WTC11 (cell line): ENCODE measurements at regions not wholly inside any gene's neighbourhood (a gene's known extent, or its start where the extent isn't known, plus 50 kb on each side); places are given as distances from the start of the nearest gene placed in this dataset.

Experiments used
- CREB1 ChIP-seq: sonication (generic); formaldehyde crosslinking; IDR thresholded peaks from 2 replicates; pipeline ENCODE4 v1.8.0; 2023; ENCODE audit warnings: mild to moderate bottlenecking, missing genetic modification reagents
- JUN ChIP-seq: sonication (generic); formaldehyde crosslinking; IDR thresholded peaks from 2 replicates; pipeline ENCODE4 v1.8.0; 2023; ENCODE audit warnings: mild to moderate bottlenecking, missing genetic modification reagents
- NFYB ChIP-seq: sonication (generic); formaldehyde crosslinking; conservative IDR thresholded peaks from 2 replicates; pipeline ENCODE4 v1.8.0; 2022; ENCODE audit warnings: low read depth, missing genetic modification reagents
- ZBTB21 ChIP-seq: sonication (generic); formaldehyde crosslinking; IDR thresholded peaks from 2 replicates; pipeline ENCODE4 v1.8.1; 2023; ENCODE audit warnings: mild to moderate bottlenecking, missing genetic modification reagents, borderline replicate concordance
- TF ChIP-seq, protein P1 (sequence below): fragments of 200-600 bp; IDR thresholded peaks from 2 replicates; pipeline ENCODE4 v1.8.0; 2022; ENCODE audit warnings: antibody characterized with exemption
- TF ChIP-seq, protein P2 (sequence below): sonication (generic); formaldehyde crosslinking; IDR thresholded peaks from 2 replicates; pipeline ENCODE4 v1.8.1; 2023; ENCODE audit warnings: mild to moderate bottlenecking, missing genetic modification reagents
- TF ChIP-seq, protein P3 (sequence below): sonication (generic); formaldehyde crosslinking; IDR thresholded peaks from 2 replicates; pipeline ENCODE4 v1.8.0; 2022; ENCODE audit warnings: mild to moderate bottlenecking, missing genetic modification reagents
- TF ChIP-seq, protein P4 (sequence below): sonication (generic); formaldehyde crosslinking; IDR thresholded peaks from 2 replicates; pipeline ENCODE4 v1.8.1; 2022; ENCODE audit warnings: low read depth, missing genetic modification reagents, borderline replicate concordance
- TF ChIP-seq, protein P5 (sequence below): sonication (generic); formaldehyde crosslinking; IDR thresholded peaks from 2 replicates; pipeline ENCODE4 v1.8.0; 2022; ENCODE audit warnings: mild to moderate bottlenecking, missing genetic modification reagents
- TF ChIP-seq, protein P6 (sequence below): sonication (generic); formaldehyde crosslinking; IDR thresholded peaks from 2 replicates; pipeline ENCODE4 v1.8.1; 2023; ENCODE audit warnings: mild to moderate bottlenecking, missing genetic modification reagents, borderline replicate concordance
- TF ChIP-seq, protein P7 (sequence below): sonication (generic); formaldehyde crosslinking; IDR thresholded peaks from 2 replicates; pipeline ENCODE4 v1.8.0; 2022; ENCODE audit warnings: mild to moderate bottlenecking, missing genetic modification reagents
- TF ChIP-seq, protein P8 (sequence below): sonication (generic); formaldehyde crosslinking; IDR thresholded peaks from 2 replicates; pipeline ENCODE4 v1.8.0; 2023; ENCODE audit warnings: missing genetic modification reagents

DNA sequence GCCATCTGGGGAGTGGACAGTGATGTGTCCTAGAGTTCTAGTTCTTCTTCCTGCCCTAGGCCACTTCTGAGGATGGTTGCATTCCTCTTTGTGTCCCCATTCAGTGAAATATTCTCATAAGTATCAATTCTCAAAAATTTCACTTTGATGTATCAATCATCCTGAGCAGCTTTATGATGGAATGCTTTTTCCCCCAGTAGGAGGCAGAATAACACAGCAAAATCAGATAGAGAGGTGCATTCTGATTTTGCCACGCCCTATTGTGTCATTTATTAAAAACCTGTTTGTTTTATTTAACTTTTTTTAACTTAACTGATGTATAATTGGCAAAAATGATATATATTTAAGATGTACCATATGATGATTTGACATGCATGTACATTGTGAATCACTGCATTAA, 656.0 kb upstream of the GRM7 start:
- TF ChIP-seq, protein P1, sequence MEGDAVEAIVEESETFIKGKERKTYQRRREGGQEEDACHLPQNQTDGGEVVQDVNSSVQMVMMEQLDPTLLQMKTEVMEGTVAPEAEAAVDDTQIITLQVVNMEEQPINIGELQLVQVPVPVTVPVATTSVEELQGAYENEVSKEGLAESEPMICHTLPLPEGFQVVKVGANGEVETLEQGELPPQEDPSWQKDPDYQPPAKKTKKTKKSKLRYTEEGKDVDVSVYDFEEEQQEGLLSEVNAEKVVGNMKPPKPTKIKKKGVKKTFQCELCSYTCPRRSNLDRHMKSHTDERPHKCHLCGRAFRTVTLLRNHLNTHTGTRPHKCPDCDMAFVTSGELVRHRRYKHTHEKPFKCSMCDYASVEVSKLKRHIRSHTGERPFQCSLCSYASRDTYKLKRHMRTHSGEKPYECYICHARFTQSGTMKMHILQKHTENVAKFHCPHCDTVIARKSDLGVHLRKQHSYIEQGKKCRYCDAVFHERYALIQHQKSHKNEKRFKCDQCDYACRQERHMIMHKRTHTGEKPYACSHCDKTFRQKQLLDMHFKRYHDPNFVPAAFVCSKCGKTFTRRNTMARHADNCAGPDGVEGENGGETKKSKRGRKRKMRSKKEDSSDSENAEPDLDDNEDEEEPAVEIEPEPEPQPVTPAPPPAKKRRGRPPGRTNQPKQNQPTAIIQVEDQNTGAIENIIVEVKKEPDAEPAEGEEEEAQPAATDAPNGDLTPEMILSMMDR, result no peak
- no peak for TF ChIP-seq CREB1 (CRISPR knock-in tag)
- TF ChIP-seq JUN (CRISPR knock-in tag), result no peak
- TF ChIP-seq, protein P2, sequence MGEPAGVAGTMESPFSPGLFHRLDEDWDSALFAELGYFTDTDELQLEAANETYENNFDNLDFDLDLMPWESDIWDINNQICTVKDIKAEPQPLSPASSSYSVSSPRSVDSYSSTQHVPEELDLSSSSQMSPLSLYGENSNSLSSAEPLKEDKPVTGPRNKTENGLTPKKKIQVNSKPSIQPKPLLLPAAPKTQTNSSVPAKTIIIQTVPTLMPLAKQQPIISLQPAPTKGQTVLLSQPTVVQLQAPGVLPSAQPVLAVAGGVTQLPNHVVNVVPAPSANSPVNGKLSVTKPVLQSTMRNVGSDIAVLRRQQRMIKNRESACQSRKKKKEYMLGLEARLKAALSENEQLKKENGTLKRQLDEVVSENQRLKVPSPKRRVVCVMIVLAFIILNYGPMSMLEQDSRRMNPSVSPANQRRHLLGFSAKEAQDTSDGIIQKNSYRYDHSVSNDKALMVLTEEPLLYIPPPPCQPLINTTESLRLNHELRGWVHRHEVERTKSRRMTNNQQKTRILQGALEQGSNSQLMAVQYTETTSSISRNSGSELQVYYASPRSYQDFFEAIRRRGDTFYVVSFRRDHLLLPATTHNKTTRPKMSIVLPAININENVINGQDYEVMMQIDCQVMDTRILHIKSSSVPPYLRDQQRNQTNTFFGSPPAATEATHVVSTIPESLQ (CRISPR knock-in tag), result no peak
- TF ChIP-seq ZBTB21, result no peak
- TF ChIP-seq, protein P3, sequence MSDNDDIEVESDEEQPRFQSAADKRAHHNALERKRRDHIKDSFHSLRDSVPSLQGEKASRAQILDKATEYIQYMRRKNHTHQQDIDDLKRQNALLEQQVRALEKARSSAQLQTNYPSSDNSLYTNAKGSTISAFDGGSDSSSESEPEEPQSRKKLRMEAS (CRISPR knock-in tag), result no peak
- TF ChIP-seq, protein P4, sequence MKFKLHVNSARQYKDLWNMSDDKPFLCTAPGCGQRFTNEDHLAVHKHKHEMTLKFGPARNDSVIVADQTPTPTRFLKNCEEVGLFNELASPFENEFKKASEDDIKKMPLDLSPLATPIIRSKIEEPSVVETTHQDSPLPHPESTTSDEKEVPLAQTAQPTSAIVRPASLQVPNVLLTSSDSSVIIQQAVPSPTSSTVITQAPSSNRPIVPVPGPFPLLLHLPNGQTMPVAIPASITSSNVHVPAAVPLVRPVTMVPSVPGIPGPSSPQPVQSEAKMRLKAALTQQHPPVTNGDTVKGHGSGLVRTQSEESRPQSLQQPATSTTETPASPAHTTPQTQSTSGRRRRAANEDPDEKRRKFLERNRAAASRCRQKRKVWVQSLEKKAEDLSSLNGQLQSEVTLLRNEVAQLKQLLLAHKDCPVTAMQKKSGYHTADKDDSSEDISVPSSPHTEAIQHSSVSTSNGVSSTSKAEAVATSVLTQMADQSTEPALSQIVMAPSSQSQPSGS (CRISPR knock-in tag), result no peak
- no peak for TF ChIP-seq NFYB (CRISPR knock-in tag)
- TF ChIP-seq, protein P5, sequence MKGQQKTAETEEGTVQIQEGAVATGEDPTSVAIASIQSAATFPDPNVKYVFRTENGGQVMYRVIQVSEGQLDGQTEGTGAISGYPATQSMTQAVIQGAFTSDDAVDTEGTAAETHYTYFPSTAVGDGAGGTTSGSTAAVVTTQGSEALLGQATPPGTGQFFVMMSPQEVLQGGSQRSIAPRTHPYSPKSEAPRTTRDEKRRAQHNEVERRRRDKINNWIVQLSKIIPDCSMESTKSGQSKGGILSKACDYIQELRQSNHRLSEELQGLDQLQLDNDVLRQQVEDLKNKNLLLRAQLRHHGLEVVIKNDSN (CRISPR knock-in tag), result no peak
- TF ChIP-seq, protein P6, sequence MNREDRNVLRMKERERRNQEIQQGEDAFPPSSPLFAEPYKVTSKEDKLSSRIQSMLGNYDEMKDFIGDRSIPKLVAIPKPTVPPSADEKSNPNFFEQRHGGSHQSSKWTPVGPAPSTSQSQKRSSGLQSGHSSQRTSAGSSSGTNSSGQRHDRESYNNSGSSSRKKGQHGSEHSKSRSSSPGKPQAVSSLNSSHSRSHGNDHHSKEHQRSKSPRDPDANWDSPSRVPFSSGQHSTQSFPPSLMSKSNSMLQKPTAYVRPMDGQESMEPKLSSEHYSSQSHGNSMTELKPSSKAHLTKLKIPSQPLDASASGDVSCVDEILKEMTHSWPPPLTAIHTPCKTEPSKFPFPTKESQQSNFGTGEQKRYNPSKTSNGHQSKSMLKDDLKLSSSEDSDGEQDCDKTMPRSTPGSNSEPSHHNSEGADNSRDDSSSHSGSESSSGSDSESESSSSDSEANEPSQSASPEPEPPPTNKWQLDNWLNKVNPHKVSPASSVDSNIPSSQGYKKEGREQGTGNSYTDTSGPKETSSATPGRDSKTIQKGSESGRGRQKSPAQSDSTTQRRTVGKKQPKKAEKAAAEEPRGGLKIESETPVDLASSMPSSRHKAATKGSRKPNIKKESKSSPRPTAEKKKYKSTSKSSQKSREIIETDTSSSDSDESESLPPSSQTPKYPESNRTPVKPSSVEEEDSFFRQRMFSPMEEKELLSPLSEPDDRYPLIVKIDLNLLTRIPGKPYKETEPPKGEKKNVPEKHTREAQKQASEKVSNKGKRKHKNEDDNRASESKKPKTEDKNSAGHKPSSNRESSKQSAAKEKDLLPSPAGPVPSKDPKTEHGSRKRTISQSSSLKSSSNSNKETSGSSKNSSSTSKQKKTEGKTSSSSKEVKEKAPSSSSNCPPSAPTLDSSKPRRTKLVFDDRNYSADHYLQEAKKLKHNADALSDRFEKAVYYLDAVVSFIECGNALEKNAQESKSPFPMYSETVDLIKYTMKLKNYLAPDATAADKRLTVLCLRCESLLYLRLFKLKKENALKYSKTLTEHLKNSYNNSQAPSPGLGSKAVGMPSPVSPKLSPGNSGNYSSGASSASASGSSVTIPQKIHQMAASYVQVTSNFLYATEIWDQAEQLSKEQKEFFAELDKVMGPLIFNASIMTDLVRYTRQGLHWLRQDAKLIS (CRISPR knock-in tag), result no peak
- TF ChIP-seq, protein P7, sequence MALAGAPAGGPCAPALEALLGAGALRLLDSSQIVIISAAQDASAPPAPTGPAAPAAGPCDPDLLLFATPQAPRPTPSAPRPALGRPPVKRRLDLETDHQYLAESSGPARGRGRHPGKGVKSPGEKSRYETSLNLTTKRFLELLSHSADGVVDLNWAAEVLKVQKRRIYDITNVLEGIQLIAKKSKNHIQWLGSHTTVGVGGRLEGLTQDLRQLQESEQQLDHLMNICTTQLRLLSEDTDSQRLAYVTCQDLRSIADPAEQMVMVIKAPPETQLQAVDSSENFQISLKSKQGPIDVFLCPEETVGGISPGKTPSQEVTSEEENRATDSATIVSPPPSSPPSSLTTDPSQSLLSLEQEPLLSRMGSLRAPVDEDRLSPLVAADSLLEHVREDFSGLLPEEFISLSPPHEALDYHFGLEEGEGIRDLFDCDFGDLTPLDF, result no peak
- TF ChIP-seq, protein P8, sequence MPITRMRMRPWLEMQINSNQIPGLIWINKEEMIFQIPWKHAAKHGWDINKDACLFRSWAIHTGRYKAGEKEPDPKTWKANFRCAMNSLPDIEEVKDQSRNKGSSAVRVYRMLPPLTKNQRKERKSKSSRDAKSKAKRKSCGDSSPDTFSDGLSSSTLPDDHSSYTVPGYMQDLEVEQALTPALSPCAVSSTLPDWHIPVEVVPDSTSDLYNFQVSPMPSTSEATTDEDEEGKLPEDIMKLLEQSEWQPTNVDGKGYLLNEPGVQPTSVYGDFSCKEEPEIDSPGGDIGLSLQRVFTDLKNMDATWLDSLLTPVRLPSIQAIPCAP (CRISPR knock-in tag), result no peak
